ENCODE measurements at regions not wholly inside any gene's neighbourhood (a gene's known extent, or its start where the extent isn't known, plus 50 kb on each side); places are given as distances from the start of the nearest gene placed in this dataset.
"Not testable (repeated sequence)": the region's sequence is repeated elsewhere in the genome, so short reads cannot be mapped to it uniquely, and the experiment has no call there.

GRCh38 chr2:44064281-44064680, 68.5 kb upstream of the LRPPRC start:
- TF ChIP-seq CTCF (IDR thresholded peaks at IDR 0.05; ENCODE audit: insufficient read depth, low read length); GABPA (IDR thresholded peaks at IDR 0.05; ENCODE audit: low read depth); POLR2AphosphoS5 (IDR thresholded peaks at IDR 0.05; ENCODE audit: low read depth); REST (IDR thresholded peaks at IDR 0.05; ENCODE audit: insufficient replicate concordance, low read depth); SPI1 (IDR thresholded peaks at IDR 0.05; ENCODE audit: borderline replicate concordance, low read depth): not testable (repeated sequence)

Data from HL-60 (cell line).